Loucy (cell line): ENCODE measurements at regions not wholly inside any gene's neighbourhood (a gene's known extent, or its start where the extent isn't known, plus 50 kb on each side); places are given as distances from the start of the nearest gene placed in this dataset.

ENCODE experiments used
- H2AFZ ChIP-seq: fragments of 200-600 bp; sonication (generic); 2 replicates; pipeline ENCODE4 v1.6.0; 2016; ENCODE audit warnings: antibody characterized with exemption, mild to moderate bottlenecking, low read length, moderate library complexity
- H3F3A ChIP-seq: fragments of 200-600 bp; 2 replicates; pipeline ENCODE4 v1.6.0; 2016; ENCODE audit warnings: antibody characterized with exemption, low read depth, mild to moderate bottlenecking
- H3K27me3 ChIP-seq: fragments of 200-600 bp; sonication (generic); 2 replicates; pipeline ENCODE4 v1.6.1; 2014; ENCODE audit warnings: low read length, mild to moderate bottlenecking; ENCODE audit not compliant: insufficient read depth, poor library complexity, severe bottlenecking
- H3K36me3 ChIP-seq: fragments of 200-600 bp; sonication (generic); 2 replicates; pipeline ENCODE4 v1.6.1; 2016; ENCODE audit warnings: low read length; ENCODE audit not compliant: insufficient read depth
- H3K4me1 ChIP-seq: fragments of 200-600 bp; sonication (generic); 2 replicates; pipeline ENCODE4 v1.5.1; 2014; ENCODE audit warnings: low read length, mild to moderate bottlenecking; ENCODE audit not compliant: insufficient read depth, poor library complexity, severe bottlenecking
- H3K4me2 ChIP-seq: fragments of 200-600 bp; sonication (generic); 2 replicates; pipeline ENCODE4 v1.6.0; 2014; ENCODE audit warnings: antibody characterized with exemption, low read length, low read depth, mild to moderate bottlenecking; ENCODE audit not compliant: poor library complexity, severe bottlenecking
- H3K4me3 ChIP-seq: fragments of 200-600 bp; sonication (generic); 2 replicates; pipeline ENCODE4 v1.5.1; 2014; ENCODE audit warnings: low read length, mild to moderate bottlenecking, mixed read lengths; ENCODE audit not compliant: poor library complexity, severe bottlenecking
- H3K79me2 ChIP-seq: fragments of 200-600 bp; sonication (generic); 2 replicates; pipeline ENCODE4 v1.6.1; 2014; ENCODE audit warnings: low read length; ENCODE audit not compliant: insufficient read depth
- H3K9ac ChIP-seq: fragments of 200-600 bp; sonication (generic); 2 replicates; pipeline ENCODE4 v1.6.0; 2014; ENCODE audit warnings: mild to moderate bottlenecking, low read depth, low read length, moderate library complexity; ENCODE audit not compliant: poor library complexity, severe bottlenecking
- H3K9me2 ChIP-seq: fragments of 200-600 bp; sonication (generic); replicated peaks from 2 replicates; pipeline ENCODE4 v1.6.1; 2016; ENCODE audit warnings: low read depth, low read length, mixed read lengths
- H3K9me3 ChIP-seq: fragments of 200-600 bp; sonication (generic); 2 replicates; pipeline ENCODE4 v1.6.1; 2014; ENCODE audit warnings: mild to moderate bottlenecking, antibody characterized with exemption, low read length, low read depth; ENCODE audit not compliant: insufficient read depth
- H4K20me1 ChIP-seq: fragments of 200-600 bp; sonication (generic); 2 replicates; pipeline ENCODE4 v1.6.0; 2014; ENCODE audit warnings: antibody characterized with exemption, low read length, mild to moderate bottlenecking; ENCODE audit not compliant: insufficient read depth, poor library complexity, severe bottlenecking
- EZH2phosphoT487 ChIP-seq: fragments of 200-600 bp; IDR thresholded peaks from 2 replicates; pipeline ENCODE4 v1.6.1; 2018; ENCODE audit warnings: antibody characterized with exemption, mild to moderate bottlenecking, moderate library complexity, borderline replicate concordance
- TF ChIP-seq, protein P1 (sequence below): fragments of 200-600 bp; sonication (generic); conservative IDR thresholded peaks from 2 replicates; pipeline ENCODE4 v1.5.1; 2014; ENCODE audit warnings: mild to moderate bottlenecking, antibody characterized with exemption, low read length

DNA sequence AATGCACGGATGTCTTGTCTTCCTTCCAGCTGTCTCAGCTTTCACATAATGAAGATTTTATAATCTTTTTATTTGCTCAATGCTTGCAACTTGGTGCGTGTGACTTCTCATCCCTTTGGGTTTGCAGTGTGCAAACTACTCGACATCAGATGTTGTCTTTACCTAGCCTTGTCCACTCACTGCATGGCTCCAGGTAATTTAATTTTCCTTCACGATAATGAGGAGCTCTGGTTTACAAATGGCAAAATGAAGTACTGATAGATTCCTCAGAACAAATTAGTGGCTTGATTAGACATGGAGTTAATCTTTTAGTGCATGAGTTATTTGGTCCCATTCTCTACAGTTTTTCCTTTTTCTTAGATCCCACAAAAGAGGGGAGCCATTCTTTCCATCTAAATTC lies 603.0 kb downstream of the CCDC171 start:
- Histone ChIP-seq H3K27me3 (no peaks in the 10 kb centered on the region), H3K9me3 (no peaks in the 10 kb centered on the region), H3K36me3 (no peaks in the 10 kb centered on the region), H3K4me1 (peaks cover 15% of the 10 kb centered on the region), H4K20me1 (no peaks in the 10 kb centered on the region), H3K4me2 (no peak overlapping the region), H3K79me2 (no peaks in the 10 kb centered on the region), H3K9ac (no peak overlapping the region), H3K4me3 (no peak overlapping the region), H3K9me2 (no peaks in the 10 kb centered on the region), H2AFZ (no peak overlapping the region), H3F3A (no peaks in the 10 kb centered on the region)
- TF ChIP-seq, protein P1, sequence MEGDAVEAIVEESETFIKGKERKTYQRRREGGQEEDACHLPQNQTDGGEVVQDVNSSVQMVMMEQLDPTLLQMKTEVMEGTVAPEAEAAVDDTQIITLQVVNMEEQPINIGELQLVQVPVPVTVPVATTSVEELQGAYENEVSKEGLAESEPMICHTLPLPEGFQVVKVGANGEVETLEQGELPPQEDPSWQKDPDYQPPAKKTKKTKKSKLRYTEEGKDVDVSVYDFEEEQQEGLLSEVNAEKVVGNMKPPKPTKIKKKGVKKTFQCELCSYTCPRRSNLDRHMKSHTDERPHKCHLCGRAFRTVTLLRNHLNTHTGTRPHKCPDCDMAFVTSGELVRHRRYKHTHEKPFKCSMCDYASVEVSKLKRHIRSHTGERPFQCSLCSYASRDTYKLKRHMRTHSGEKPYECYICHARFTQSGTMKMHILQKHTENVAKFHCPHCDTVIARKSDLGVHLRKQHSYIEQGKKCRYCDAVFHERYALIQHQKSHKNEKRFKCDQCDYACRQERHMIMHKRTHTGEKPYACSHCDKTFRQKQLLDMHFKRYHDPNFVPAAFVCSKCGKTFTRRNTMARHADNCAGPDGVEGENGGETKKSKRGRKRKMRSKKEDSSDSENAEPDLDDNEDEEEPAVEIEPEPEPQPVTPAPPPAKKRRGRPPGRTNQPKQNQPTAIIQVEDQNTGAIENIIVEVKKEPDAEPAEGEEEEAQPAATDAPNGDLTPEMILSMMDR: no peak
- no peak for TF ChIP-seq EZH2phosphoT487

DNA sequence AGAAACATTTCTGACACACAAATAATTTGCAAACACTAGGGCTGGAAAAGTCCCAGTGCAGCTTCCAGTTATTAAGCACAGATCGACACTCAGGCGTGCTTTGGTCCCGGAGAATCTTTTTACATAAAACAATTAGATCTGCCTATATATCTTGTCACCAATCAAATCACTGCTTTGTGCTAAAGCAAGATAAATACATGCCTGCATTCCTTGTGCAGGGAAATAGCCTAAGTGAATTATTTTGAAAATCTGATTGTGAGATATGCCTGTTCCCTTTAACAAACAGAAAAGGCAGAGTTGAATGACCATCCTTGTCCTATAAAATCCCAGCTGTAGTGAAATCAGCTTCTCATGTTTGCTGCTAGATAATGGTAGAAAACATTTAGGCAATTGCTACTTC lies 604.4 kb downstream of the CCDC171 start:
- H3K4me3 ChIP-seq: no peak overlapping the region
- no peaks in the 10 kb centered on the region for H4K20me1 ChIP-seq
- H3K4me2 ChIP-seq: no peak overlapping the region
- H3K9ac ChIP-seq: no peak overlapping the region
- H3K79me2 ChIP-seq: no peaks in the 10 kb centered on the region
- H3K9me3 ChIP-seq: no peaks in the 10 kb centered on the region
- no peaks in the 10 kb centered on the region for H3F3A ChIP-seq
- H3K36me3 ChIP-seq: no peaks in the 10 kb centered on the region
- no peak overlapping the region for H2AFZ ChIP-seq
- H3K9me2 ChIP-seq: no peaks in the 10 kb centered on the region
- H3K27me3 ChIP-seq: no peaks in the 10 kb centered on the region
- no peak for TF ChIP-seq EZH2phosphoT487
- H3K4me1 ChIP-seq: peaks cover 6% of the 10 kb centered on the region

DNA sequence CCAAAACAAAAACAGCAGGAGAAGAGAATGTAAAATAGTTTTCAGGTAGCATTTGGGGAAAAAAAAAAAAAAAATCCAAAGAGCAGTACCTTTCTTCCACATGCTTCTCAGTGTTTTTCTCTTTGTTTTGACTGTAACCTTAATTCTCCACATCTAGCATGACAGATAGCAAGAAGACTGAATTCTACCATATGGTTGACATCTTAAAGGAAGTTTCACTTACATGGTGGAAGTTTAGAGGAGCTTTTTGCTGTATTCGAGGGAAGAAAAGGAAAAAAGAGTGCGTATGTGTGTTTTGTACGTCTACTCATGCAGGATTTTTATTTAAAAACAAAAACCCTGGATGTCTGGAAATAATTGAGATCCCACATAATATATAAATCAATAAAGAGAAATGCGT lies 604.8 kb downstream of the CCDC171 start:
- no peaks in the 10 kb centered on the region for H3K27me3 ChIP-seq
- H3K9me3 ChIP-seq: no peaks in the 10 kb centered on the region
- H3K9me2 ChIP-seq: no peaks in the 10 kb centered on the region
- H3K36me3 ChIP-seq: no peaks in the 10 kb centered on the region
- H3F3A ChIP-seq: no peaks in the 10 kb centered on the region
- no peak overlapping the region for H3K9ac ChIP-seq
- H4K20me1 ChIP-seq: no peaks in the 10 kb centered on the region
- no peak overlapping the region for H2AFZ ChIP-seq
- H3K4me3 ChIP-seq: no peak overlapping the region
- TF ChIP-seq, protein P1: no peak
- no peak for TF ChIP-seq EZH2phosphoT487
- peaks cover 6% of the 10 kb centered on the region for H3K4me1 ChIP-seq
- no peaks in the 10 kb centered on the region for H3K79me2 ChIP-seq
- H3K4me2 ChIP-seq: no peak overlapping the region

DNA sequence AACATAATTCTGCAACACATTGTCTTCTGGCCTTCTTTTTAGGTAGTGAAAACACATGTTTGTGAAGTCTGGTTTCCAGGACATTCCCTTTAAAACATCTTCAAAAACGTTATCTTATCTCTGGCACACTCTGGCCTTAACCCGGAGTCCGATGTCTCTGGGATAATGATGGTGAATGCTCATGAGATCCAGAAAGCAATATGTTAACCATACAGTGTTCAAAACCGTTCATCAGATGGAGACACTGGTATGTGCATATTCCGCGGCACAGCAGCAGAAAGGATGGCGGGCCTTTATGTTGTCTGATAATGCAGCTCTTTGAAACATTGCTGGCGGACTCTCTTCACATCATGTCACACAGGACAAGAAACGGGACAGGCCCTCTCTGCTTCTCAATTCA lies 605.2 kb downstream of the CCDC171 start:
- Histone ChIP-seq H3K9me2 (no peaks in the 10 kb centered on the region), H3K4me3 (no peak overlapping the region), H4K20me1 (no peaks in the 10 kb centered on the region), H3K4me2 (no peak overlapping the region), H2AFZ (no peak overlapping the region), H3K9me3 (no peaks in the 10 kb centered on the region), H3K4me1 (peaks cover 6% of the 10 kb centered on the region), H3F3A (no peaks in the 10 kb centered on the region), H3K27me3 (no peaks in the 10 kb centered on the region), H3K36me3 (no peaks in the 10 kb centered on the region), H3K79me2 (no peaks in the 10 kb centered on the region), H3K9ac (no peak overlapping the region)
- TF ChIP-seq, protein P1: no peak
- no peak for TF ChIP-seq EZH2phosphoT487
